ENCODE measurements at regions not wholly inside any gene's neighbourhood (a gene's known extent, or its start where the extent isn't known, plus 50 kb on each side); places are given as distances from the start of the nearest gene placed in this dataset.

DNA sequence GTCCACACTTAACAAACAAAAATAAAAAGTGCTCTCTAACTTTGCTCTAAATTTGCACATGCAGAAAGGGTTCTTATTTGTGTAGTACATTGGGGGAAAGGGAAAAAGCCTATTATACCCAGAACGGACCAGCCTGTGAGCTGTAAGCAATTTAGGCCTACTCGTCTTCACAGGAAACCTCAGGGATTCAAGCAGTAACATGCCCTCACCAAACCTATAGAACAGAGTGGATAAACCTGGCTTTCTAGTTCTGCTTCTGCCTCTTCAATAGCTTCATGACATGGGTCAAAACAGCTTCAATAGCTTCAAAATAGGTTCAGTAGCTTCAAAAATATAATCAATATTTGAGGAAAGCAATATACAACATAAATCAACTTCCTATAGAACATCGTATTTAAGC lies 163.7 kb downstream of the ARL4A start:
- Histone ChIP-seq H3K4me2 (no peak overlapping the region), H3K9ac (no peak overlapping the region), H3K27me3 (no peaks in the 10 kb centered on the region), H3K36me3 (no peaks in the 10 kb centered on the region), H3K9me3 (peaks cover 18% of the 10 kb centered on the region), H4K20me1 (no peaks in the 10 kb centered on the region), H3K4me3 (no peak overlapping the region), H3K4me1 (no peaks in the 10 kb centered on the region), H3K27ac (no peak overlapping the region)
- TF ChIP-seq Cebpa-rat (IDR thresholded peaks at IDR 0.05): no peak

DNA sequence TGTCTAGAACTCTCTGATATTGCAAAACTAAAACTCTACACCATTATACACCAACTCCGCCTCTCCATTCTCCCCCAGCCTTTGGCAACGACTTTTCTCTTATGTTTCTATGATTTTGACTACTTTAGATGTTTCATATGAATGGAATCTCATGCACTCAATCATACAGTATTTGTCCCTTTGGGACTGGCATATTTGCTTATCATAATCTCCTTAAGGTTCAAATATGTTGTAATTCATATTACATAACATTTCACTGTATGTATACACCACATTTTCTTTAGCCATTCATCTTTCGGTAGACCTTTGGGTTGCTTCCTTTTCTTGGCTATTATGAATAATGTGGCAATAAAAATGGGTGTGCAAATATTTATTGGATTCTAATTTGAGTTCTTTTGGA lies 164.4 kb downstream of the ARL4A start:
- no peaks in the 10 kb centered on the region for H3K36me3 ChIP-seq
- H3K9me3 ChIP-seq: peaks cover 11% of the 10 kb centered on the region

DNA sequence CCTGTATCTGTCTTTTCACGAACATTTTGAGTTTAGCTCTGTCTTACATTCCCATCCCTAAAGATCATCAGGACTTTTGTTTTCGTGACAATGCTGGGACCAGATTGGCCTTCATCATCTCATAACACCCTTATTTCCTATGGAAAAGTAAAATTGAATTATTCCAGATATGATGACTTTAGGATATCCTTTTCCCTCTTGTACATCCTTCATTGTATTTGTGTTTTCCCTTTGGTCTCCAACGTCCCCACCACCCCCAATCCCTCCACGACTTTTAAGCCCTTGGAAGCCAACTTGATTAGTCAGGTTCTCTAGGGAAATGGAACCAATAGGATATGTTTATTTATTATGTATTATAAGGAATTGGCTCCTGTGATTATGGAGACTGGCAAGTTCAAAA lies 167.6 kb downstream of the ARL4A start:
- Histone ChIP-seq H3K36me3 (no peaks in the 10 kb centered on the region), H3K27ac (no peak overlapping the region), H3K9ac (no peak overlapping the region), H3K4me3 (no peak overlapping the region), H4K20me1 (no peaks in the 10 kb centered on the region), H3K9me3 (peaks cover 5% of the 10 kb centered on the region; the same call in 1 of the 2 replicates), H3K4me2 (no peak overlapping the region), H3K27me3 (no peaks in the 10 kb centered on the region), H3K4me1 (no peaks in the 10 kb centered on the region)
- no peak for TF ChIP-seq Cebpa-rat (IDR thresholded peaks at IDR 0.05)

More for the DNA sequence above, 164.4 kb downstream of the ARL4A start:
- Histone ChIP-seq H3K9ac (no peak overlapping the region), H3K4me2 (no peak overlapping the region), H3K4me1 (no peaks in the 10 kb centered on the region), H4K20me1 (no peaks in the 10 kb centered on the region), H3K27ac (no peak overlapping the region), H3K27me3 (no peaks in the 10 kb centered on the region), H3K4me3 (no peak overlapping the region)
- no peak for TF ChIP-seq Cebpa-rat (IDR thresholded peaks at IDR 0.05)

DNA sequence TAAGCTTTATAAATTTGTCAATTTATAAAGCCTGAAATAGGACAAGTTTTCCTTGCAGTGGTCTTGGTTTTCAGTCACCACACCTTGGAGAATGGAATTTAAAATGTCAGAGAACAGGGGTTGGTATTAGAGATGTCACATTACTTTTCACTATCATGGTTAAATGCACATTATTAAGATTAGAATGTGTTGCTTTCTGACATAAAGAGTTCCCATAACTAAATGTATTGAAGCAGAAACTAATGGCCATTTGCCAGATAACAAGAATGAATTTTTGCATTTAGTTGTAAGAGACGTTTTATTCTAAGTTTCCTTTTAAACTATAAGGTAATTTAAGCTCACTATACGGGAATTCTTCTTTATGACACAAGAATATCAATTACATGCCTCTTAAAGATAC lies 172.3 kb downstream of the ARL4A start:
- no peak overlapping the region for H3K9ac ChIP-seq
- H4K20me1 ChIP-seq: no peaks in the 10 kb centered on the region
- H3K36me3 ChIP-seq: no peaks in the 10 kb centered on the region
- H3K9me3 ChIP-seq: no peaks in the 10 kb centered on the region
- no peaks in the 10 kb centered on the region for H3K4me1 ChIP-seq
- no peak overlapping the region for H3K4me2 ChIP-seq
- TF ChIP-seq Cebpa-rat (IDR thresholded peaks at IDR 0.05): no peak
- no peaks in the 10 kb centered on the region for H3K27me3 ChIP-seq
- no peak overlapping the region for H3K4me3 ChIP-seq
- H3K27ac ChIP-seq: no peak overlapping the region

DNA sequence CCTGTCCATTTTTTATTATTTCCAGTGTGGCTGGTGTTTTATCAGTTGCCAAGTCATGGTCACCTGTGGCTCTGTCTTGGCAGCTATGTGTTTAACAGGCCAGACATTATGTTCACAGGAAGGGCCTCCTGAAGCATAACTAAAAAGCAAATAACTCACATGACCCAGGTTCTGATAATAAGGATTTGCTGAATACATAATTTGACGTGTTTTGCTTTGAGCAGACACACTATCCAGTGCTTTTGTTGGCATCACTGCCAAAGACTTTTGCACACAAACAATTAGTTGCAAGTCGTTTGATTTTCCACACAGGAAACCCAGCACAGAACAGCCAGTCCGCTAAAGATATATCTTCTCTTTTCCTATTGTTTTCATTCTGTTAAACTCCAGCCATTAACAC lies 173.6 kb downstream of the ARL4A start:
- no peaks in the 10 kb centered on the region for H3K9me3 ChIP-seq
- no peak overlapping the region for H3K9ac ChIP-seq
- H3K27ac ChIP-seq: no peak overlapping the region
- H4K20me1 ChIP-seq: no peaks in the 10 kb centered on the region
- no peaks in the 10 kb centered on the region for H3K36me3 ChIP-seq
- H3K27me3 ChIP-seq: no peaks in the 10 kb centered on the region
- H3K4me2 ChIP-seq: no peak overlapping the region
- TF ChIP-seq Cebpa-rat (IDR thresholded peaks at IDR 0.05): no peak
- no peaks in the 10 kb centered on the region for H3K4me1 ChIP-seq
- no peak overlapping the region for H3K4me3 ChIP-seq

DNA sequence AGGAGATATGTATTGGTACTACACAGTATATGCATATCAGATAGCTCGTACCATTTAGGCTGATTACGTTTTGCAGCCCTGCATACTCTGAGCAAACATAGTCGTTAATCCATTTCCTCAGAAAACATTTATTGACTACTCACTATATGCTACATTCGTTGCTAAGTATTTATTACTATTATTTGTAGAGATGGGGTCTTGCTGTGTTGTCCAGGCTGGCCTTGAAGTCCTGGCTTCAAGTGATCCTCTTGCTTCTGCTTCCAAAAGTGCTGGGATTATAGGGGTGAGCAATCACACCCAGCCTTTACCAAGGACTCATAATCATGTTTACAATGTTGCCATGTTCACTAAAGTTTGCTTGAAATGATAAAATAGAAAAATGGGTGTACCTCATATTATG lies 174.7 kb downstream of the ARL4A start:
- H3K9ac ChIP-seq: no peak overlapping the region
- no peak for TF ChIP-seq Cebpa-rat (IDR thresholded peaks at IDR 0.05)
- H3K4me1 ChIP-seq: no peaks in the 10 kb centered on the region
- no peaks in the 10 kb centered on the region for H3K27me3 ChIP-seq
- no peak overlapping the region for H3K27ac ChIP-seq
- H4K20me1 ChIP-seq: no peaks in the 10 kb centered on the region
- H3K36me3 ChIP-seq: no peaks in the 10 kb centered on the region
- H3K4me2 ChIP-seq: no peak overlapping the region
- no peak overlapping the region for H3K4me3 ChIP-seq
- H3K9me3 ChIP-seq: no peaks in the 10 kb centered on the region

DNA sequence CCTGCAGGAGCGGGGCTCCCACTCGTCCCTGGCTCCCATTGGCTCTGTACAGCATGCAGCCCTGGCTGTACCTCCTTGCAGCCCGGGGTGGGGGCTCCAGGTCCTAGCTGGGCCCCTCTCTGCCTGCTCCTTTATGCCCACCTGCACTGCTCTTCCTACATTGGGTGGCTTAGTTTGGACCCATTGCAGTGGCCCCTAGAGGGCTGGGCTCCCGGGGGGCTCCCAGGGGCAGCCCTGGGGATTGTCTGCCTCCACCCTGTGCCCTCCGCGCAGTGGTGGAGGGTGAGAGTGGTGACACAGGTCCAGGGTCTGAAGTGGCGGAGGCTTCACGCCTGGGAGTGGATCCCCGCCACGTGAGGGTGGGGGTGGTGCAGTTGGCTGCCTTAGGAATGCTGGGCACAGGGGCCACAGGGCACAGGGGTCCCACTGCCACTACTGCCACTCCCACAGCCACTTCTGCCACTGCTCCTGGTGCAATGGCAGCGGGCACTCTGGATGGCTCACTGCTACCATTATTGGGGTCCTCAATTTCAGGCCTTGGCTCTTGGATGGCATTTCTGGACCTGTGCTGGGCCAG lies 177.1 kb downstream of the ARL4A start:
- Histone ChIP-seq H3K27ac (no peak overlapping the region), H3K9ac (no peak overlapping the region), H3K9me3 (no peaks in the 10 kb centered on the region), H3K4me1 (no peaks in the 10 kb centered on the region), H3K27me3 (no peaks in the 10 kb centered on the region), H3K36me3 (no peaks in the 10 kb centered on the region), H4K20me1 (no peaks in the 10 kb centered on the region), H3K4me3 (no peak overlapping the region), H3K4me2 (no peak overlapping the region)
- no peak for TF ChIP-seq Cebpa-rat (IDR thresholded peaks at IDR 0.05)

DNA sequence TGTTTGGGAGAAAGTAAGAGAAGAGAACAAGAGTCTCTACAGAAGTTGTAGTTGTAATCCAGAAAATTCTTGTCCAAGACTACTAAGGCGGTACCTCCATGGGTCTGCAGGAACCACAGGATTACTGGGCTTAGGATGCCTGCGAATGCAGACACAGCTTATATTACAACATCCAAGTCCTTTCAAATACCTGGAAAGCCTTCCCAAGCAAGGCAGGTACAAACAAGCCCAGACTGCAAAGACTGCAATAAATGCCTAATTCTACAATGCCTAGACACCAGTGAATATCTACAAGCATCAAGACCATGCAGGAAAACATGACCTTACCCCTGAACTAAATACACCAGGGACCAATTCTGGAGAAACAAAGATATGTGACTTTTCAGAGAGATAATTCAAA lies 178.2 kb downstream of the ARL4A start:
- no peaks in the 10 kb centered on the region for H4K20me1 ChIP-seq
- no peak for TF ChIP-seq Cebpa-rat (IDR thresholded peaks at IDR 0.05)
- no peak overlapping the region for H3K4me3 ChIP-seq
- no peaks in the 10 kb centered on the region for H3K9me3 ChIP-seq
- H3K27ac ChIP-seq: no peak overlapping the region
- H3K4me2 ChIP-seq: no peak overlapping the region
- H3K27me3 ChIP-seq: no peaks in the 10 kb centered on the region
- no peak overlapping the region for H3K9ac ChIP-seq
- no peaks in the 10 kb centered on the region for H3K4me1 ChIP-seq
- H3K36me3 ChIP-seq: no peaks in the 10 kb centered on the region

DNA sequence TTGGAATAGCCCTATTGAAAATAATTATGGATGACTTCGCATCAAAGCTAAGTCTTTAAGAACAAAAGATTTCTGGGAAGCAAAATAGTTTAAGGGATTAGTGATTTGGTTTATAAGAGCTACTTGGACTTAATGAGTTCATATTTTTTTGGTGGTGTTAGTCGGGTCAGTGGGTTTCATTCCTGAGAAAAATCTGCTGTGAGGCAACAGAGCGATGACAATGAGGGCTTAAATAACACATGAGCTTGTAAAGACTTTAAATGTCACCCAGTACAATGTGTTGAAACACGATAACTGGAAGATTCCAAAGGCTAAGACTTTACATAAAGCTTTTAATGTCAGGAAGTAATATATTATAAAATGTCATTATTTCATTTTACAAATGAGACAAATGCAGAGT lies 178.8 kb downstream of the ARL4A start:
- Histone ChIP-seq H3K27ac (no peak overlapping the region), H3K9me3 (no peaks in the 10 kb centered on the region), H3K36me3 (no peaks in the 10 kb centered on the region), H3K4me3 (no peak overlapping the region), H3K4me2 (no peak overlapping the region), H3K4me1 (no peaks in the 10 kb centered on the region), H4K20me1 (no peaks in the 10 kb centered on the region), H3K9ac (no peak overlapping the region), H3K27me3 (no peaks in the 10 kb centered on the region)
- no peak for TF ChIP-seq Cebpa-rat (IDR thresholded peaks at IDR 0.05)

DNA sequence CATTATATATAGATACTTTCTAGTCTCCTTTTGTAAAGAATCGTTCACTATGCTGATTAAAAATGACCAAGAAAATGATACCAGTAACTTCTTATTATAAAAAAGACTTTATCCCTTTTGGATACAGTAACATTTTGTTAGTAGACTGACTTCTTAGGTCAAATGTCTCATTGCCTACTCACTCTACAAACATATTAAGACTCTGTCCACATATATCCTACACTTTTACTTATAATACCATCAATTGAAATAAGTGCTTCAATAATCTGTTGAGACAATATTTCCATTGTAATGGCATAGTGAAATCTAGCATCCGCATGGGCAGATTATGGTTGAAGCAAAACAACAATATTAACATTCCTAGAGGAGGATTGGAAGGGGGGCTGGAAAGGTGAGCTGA lies 180.6 kb downstream of the ARL4A start:
- Histone ChIP-seq H3K4me1 (no peaks in the 10 kb centered on the region), H3K4me3 (no peak overlapping the region), H3K27me3 (no peaks in the 10 kb centered on the region), H3K9me3 (no peaks in the 10 kb centered on the region), H3K9ac (no peak overlapping the region), H3K4me2 (no peak overlapping the region), H3K27ac (no peak overlapping the region), H3K36me3 (no peaks in the 10 kb centered on the region), H4K20me1 (no peaks in the 10 kb centered on the region)
- no peak for TF ChIP-seq Cebpa-rat (IDR thresholded peaks at IDR 0.05)

DNA sequence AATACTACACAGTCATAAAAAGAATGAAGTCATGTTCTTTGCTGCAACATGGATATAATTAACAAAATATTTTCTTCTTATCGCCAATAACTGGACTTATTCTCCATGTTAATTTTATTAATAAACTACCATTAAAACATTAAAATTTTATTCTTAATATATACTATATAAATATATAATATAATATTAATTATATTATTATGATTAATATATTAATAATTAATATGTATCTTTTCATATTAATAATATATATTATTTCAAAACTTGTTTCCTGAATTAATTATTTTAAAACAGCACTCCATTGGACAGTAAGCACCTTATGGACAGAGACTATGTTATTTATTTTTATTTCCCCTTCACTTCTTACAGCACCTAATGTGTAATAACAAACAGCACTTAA lies 182.8 kb downstream of the ARL4A start:
- Histone ChIP-seq H4K20me1 (no peaks in the 10 kb centered on the region), H3K27ac (no peak overlapping the region), H3K9ac (no peak overlapping the region), H3K9me3 (no peaks in the 10 kb centered on the region), H3K36me3 (no peaks in the 10 kb centered on the region), H3K4me1 (no peaks in the 10 kb centered on the region), H3K4me2 (no peak overlapping the region), H3K27me3 (no peaks in the 10 kb centered on the region), H3K4me3 (no peak overlapping the region)
- TF ChIP-seq Cebpa-rat (IDR thresholded peaks at IDR 0.05): no peak

All from BLaER1 (cell line).